NAMALWA (cell line): ENCODE measurements at regions not wholly inside any gene's neighbourhood (a gene's known extent, or its start where the extent isn't known, plus 50 kb on each side); places are given as distances from the start of the nearest gene placed in this dataset.

ENCODE experiments used
- DNase-seq: peaks from one replicate; pipeline ENCODE4 v3.0.0-alpha.2; 2015; ENCODE audit warnings: low spot score

DNA sequence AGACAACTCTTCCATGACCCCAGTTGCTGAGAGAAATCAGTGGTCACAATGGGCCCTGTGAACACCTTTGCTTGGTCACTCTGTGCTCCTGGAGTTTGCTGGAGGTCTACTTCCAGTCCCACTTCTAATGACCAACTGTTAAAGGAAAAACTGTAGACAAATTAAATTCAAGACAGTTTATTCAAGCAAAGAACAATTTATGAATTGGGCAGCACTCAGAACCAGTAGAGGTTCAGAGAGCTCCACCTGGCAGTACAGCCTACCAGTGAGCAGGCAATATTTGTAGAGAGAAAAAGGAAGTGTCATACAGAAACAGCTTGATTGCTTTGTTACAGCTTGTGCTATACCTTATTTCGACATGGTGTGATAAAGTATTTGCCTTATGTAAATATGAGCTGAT, 116.5 kb downstream of the HS3ST3B1 start:
- DNase-seq: peak; percentile 8

DNA sequence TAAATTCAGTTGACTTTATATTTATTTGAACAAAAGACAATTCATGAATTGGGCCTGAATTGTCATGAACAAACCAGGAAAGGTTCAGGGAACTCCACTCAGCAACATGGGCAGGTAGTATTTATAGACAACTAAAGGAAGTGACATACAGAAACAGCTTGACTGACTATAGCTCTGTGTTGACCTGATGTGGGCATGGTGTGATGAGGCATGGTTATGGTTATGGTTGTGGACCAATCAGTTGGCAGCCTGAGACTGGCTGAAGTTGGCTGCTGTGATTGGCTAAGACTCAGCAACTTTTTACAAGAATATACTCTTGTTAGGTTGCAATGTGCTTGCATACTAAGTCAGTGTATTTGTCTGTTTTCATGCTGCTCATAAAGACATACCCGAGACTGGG, 108.4 kb downstream of the HS3ST3B1 start:
- no peak for DNase-seq

DNA sequence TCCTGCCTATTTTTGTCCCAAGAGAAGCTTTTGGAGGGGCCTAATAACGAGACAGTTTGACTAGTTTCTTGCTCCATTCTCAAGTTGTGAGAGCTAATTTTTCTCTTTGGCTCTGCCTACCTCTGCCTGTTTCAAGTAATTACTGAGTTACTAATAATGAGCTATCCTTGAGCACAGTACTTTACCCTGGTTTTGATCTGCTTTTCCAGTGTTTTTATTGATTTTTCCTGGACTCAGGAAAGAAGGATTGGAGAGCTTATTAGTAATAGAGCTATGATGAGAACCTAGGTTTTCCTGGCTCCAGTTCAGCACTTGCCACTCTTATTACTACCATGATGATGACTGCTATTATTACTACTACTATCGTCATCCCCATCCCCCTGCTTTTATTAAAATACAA, 106.7 kb downstream of the HS3ST3B1 start:
- DNase-seq: no peak

GRCh38 chr17:14405189-14405588, 104.3 kb downstream of the HS3ST3B1 start:
- DNase-seq: no peak
